SHP77 (cell line): ENCODE measurements at regions not wholly inside any gene's neighbourhood (a gene's known extent, or its start where the extent isn't known, plus 50 kb on each side); places are given as distances from the start of the nearest gene placed in this dataset.

Experiments used
- DNase-seq, 2 experiments: peaks; one replicate each; lab custom pipeline; 2025; lab: John Stamatoyannopoulos, UW

DNA sequence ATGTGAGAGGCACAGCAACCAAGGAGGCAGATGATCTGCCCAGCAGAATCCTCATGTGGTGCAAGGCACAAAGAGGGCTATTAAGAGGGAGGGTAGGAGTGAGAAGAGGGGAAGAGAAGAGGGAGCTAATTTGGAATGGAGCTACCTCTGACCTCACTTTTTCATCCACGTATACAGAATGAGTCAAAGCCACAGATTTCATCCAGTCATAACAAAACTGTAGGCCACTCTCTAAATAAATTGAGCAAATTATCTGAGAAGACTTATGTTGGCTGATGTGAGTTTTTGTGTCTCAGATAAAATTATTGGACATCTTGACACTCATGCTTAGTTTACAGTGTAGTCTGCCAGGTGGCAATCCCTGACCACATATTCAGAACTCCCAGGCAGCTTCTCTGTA lies 325.6 kb downstream of the TTLL7 start:
- no peak for DNase-seq

DNA sequence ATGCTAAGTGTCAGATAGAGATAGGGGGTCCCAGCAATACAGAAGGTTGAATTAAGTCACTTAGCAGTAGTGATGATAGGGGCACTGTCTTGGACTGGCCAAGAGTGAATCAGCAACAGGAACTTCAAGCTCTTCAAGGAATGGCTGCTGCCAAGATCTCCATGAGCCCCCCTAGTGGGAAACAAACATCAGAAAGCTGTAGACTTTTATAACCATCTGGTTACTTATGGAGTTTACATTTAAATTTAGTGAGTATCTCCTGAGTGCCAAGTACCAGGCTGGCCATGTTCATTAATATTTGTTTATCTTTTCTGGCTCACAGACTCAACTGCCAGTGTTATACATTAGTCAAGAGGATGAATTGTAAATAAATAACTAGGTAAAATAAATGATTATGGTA lies 327.3 kb downstream of the TTLL7 start:
- DNase-seq, result no peak

DNA sequence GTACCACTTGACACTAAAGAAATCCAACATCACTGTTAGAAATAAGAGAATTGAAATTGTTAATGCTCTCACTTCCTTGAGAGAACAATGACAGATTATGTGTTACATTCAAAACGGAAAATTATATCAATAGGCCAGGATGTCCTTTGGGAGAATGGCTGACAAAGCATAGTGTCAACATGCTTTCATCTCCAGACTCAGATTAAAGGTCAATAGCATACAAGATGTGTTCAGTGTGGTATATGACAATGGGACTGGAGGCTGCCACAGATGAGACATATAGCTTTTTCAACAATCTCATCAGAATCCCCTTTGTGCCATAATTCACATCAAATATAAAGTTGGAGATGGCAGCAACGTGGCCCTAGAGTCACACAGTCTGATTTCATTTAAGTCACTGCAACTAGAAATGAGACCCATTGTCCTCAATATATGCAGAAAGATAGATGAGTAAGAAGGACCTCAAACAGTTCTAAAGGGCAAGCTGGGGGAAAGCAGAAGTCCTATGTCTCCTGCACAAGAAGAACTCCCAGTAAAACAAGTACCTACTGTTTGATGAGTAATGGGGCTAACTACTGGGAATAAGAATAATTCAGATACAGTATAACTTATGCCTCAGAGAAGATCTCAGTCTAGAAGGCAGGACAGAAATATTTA lies 327.9 kb downstream of the TTLL7 start:
- DNase-seq, result no peak

DNA sequence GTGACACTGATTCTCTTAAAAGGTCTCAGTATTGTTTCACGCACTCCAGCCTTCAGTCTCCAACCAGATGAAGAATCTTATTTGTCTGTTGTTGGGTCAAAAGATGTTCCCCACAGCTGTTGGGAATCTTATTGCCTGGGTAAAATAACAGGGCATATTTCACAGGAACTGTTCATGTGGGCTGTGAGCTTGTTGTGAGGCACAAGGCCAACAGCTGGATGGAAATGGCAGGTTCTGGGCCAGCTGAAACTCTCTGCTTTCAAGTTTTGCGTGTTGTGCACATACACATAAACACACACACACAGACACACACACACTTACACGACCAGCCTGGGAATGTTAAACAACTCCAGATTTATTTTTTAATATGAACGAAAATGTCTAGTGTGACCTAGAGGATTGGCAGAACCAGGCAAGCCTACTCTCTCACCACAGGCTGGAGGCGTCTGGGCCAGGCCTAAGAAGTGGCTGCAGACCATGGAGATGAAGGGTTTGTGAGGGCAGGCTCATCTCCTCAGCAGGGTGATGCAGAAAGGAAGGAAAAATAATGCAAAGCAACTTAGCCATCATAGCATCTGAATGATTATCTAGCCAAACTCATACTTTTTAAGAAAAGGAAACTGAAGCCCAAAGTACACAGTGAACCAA lies 357.0 kb downstream of the TTLL7 start:
- no peak for DNase-seq

DNA sequence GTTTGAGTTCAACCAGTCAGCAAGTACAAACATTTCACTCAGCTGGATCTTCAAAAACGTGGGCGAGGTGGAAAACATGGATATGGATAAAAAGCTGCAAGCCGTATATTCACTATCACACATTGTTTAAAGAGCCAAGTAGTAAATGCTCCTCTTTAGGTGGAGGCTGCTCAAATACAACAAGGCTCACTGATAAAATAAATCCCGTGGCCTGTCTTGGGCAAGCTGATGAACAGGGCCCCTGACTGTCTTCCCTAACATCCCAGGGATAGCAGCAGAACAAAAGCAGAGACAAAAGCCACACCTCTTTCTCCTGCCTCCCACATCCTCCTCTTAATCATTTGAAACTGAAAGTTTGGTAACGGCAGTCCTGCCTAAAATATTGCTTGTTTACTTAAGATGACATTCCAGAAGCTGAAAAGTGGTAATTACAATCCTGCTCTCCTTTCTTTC lies 357.7 kb downstream of the TTLL7 start:
- DNase-seq, result no peak

DNA sequence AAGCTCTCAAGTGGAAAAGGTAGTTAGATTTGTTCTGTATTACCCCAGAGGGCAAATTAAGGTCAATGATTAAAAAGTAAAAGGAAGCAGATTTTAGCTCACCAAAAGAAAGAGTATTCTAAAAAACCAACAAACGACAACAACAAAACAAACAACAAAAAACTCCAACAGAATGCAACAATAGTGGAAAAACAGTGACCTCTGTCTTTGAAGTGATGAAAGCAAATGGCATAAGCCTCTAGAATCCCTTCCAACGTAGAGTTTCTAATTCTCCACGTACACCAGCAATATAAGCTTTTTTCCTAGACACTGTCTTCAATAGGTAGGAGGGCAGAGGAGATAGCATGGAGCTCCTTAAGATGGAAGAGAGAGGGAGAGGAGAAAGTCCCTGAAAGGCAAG lies 359.1 kb downstream of the TTLL7 start:
- DNase-seq, result no peak

DNA sequence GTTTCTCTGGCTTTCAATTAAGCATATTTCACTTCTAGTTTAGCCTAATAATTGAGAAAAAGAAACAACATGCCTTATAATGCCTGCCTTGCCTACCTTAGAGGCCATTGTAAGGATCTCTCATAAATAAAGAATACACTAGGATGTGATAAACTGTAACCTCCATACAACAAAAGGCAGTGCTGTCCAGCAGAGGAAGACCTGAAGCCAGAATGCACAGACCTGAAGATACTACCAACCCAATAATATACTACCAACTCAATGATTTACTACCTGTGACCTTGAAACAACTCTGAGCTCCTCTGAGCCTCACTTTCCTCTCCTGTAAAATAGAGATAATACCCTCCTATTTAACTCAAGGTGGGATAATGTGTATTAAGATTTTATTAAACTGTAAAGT lies 361.3 kb downstream of the TTLL7 start:
- no peak for DNase-seq

DNA sequence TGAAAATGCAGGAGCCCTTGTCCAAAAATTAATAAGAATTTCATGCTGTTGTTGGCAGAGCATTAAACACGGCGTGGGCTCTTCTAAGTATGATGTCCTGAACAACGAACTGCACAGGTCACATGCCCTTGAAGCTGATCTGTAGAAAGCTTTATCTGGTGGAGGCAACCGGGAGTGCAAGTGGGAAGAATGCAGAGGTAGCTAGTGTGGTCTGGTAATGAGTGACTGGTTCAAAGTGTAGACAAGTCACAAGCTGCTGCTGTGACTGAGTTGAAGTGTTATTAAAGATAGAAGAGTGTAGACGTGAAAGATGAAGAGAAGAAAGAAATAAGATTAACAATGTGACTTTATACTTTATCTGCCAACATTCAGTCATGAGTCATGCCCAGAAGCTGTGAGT lies 361.9 kb downstream of the TTLL7 start:
- DNase-seq, result no peak

DNA sequence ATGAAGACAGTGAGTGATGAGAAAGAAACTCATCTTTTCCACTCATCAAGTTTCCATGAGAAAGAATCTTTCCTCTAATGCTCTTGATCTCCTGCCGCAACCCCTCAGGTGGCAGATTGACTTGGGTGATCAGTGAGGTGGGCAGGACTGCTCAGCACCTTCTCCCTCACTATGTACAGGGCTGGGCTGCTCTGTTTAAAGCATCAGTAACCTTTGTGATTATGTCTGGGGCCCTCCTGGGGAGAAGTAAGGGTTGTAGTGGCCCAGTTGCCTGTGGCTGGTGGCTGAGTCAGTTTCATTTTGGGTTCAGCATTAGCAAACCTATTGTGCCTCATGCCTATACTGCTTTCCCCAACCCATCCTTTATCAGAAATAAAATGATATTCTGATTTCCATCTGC lies 366.0 kb downstream of the TTLL7 start:
- no peak for DNase-seq

DNA sequence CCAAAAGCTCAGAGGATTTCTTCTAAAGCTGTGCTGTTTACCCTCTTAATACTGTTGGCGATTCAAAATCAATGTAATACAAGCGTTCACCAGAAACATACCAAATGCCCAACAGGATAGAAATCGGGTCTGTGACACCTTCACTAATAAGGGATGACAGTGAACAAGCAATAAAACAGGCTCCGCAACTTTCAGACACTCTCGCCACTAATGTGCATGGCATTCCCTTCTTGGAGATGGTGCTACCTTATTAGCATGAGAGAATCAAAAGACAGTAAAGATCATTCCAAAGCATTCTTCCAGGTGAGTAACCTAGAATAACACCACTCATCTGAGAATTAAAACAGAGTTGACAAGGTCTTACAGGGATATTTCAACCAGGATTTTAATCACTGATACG lies 367.1 kb downstream of the TTLL7 start:
- no peak for DNase-seq

DNA sequence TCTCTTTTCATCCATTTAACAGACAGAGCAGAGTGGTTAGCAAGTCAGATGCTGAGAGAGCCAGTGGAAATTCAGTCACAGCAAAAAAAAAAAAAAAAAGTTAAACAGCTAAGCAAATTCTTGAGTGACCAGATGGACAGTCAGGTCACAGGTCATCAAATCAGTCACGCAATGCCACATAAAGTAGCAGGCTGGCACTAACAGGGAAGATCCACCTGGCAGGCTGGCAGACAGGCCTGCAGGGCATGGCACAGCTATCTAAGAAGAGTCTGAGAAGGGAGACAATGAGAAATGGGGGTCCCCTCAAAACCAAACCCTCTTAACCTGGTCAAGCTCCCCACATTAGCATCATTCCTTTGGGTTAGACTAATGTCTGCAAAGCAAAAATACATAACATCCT lies 371.9 kb downstream of the TTLL7 start:
- peak in 1 of 2 experiments; percentile 52 for DNase-seq

DNA sequence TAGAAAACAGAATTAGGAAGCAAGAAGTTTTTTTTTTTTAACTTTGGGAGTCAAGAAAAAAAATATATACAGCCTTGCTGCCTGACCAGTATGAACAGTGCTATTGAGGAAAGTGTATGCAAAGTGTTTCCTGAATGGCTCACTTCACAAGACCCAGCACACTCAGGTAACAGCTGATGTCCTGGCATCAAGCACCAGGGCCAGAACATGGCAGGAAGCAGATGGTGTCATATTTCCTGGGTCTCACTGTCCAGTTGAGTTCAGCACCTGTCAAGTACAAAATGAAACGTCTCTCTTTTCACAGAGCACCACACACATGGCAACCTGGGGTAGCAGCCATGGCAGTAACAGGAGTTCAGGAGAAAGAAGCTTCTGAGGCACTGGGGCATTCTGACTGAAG lies 372.3 kb downstream of the TTLL7 start:
- DNase-seq, result peak; percentile 84 to 85

DNA sequence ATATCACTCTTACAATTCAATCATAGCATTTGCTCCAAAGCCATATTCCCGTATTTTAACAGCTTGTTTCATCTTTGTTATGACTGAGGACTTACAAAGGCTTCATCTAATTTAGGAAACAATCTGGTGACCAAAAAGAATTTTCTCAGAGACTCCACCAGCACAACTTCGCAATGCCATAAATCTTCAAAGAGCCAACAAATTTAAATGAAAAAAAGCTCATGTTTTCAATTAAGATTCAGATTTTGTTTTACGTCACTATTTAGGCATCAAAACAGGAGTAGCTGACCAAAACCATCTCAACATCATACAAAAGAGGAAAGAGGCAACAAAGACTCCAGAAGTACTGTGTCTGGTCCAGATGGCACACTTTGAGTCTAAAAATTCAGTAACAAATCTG lies 373.3 kb downstream of the TTLL7 start:
- DNase-seq, result no peak

DNA sequence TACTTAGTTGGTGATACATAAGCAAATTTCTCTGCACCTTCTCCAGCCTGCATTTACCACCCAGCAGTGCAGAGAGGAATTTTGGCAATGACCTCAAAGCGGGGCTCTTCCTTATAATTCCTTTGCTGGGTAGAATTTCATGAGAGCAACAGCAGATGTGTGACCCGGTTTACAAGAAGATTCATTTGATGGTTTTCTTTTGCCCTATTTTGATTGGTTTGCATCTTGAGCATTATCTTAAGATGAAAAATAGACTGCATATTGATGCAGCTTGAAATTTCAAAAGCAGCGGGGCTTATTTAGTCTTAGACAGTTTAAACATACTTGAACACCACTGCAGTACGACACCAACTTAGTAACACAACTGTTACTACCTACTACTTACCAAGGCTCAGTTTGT lies 378.9 kb downstream of the TTLL7 start:
- DNase-seq, result no peak

DNA sequence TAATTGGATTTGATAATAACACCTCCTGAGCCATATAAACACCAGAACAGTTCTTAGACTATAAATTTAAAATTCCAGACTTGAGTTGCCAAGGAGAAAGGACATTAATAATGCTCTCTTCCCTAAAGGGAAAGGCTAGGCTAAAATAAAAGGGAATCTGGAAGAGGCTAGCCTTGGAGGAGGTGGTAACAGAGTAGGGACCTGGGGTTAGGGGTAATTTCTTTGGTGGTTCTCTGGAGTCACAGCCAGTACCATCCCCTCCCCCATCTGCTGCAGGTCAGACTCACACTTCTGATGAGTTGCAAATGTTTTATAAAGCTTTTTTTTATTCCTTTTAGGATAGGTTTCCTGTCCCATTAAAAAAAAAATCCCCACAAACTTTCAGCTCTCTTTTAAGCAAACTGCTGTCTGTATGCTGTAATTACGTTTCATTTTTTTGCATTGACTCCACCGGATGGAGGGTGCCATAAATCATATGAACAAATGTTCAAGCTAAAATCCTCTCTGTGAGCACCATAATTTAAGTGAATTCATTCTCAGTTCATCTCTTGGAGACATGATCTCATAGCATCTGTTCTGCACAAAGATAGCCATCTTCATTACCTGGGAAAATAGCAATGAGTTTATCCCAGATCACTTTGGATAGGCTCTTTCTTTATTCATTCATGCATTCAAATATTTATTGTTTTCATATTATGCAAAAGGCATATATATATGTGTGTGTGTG lies 379.6 kb downstream of the TTLL7 start:
- no peak for DNase-seq

DNA sequence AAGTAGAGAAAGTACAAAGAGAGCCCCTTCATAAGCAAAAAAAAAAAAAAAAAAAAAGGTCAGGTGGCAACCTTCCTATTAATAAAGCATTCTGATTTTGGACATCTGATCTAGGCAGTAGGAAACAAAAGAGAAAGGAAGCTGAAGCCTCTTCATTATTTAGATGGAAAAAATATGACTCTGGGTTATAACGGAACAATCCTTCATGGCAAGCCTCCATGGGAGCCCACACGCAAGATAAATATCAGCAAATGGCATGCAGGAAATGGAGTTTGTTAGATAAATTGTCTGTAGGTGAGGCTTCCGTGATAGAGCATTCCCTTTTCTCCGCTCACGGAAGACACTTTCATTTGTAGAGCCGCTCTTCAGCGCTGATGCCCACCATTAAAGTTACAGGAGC lies 381.0 kb downstream of the TTLL7 start:
- DNase-seq, result no peak

DNA sequence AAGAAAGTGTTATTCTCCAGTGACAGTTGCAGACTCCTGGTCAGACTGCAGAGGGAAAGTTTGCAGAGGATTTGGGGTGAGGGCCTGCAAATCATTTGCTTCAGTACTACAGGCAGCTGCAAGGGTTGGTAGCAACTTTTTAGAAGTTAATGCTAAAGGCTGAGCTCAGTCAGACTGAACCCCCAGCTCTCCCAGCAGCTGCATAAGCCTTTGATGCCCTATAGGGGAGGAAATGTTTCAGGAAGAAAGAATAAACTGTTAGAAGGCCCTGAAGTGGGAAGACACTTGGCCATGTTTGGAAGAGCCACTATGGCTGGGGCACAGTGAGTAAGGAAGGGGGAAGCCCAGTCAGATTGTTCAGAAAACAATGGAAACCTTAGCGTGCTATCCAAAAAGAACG lies 383.6 kb downstream of the TTLL7 start:
- no peak for DNase-seq

DNA sequence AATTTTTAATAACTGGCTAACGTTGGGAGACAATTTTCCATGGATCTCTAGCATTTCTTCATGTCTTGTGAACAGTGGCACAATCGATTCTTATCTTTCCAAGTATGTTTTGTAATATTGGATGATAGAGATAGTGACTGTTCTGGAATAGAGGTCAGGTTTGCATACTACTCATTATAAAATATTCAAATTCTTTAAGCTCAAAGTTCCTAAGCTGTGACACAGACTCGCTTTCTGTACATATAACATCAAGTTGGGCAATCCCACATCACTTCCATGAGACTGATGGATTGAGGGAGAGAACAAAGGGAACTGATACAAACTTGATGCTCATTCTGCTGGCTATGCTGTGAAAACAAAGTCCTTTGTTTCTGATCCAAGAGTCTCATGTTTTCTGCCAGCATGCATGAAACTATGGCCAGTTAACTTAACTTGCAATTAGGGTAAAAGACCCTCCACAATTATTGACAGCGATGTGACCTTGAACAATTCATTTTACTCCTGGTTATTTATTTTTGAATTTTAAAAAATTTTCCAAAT lies 392.4 kb downstream of the TTLL7 start:
- no peak for DNase-seq

DNA sequence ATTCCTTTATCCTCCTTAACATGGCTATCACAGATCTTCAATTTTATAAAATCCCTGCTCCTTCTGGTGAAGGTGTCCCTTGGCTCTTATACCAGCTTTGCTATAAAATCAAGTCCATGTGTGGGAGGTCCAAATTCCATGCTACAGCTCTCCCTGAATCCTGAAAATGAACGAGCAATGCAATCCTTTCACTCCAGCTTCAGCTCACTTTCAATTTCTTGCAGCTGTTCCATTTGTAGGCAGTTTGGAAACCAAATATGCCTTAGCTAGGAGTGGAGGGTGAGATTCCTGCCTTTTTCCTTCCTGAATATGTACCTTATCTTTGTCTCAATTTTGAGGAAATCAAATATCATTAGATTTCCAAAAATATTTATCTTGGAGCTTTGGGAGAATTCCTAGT lies 402.6 kb downstream of the TTLL7 start:
- DNase-seq, result no peak

DNA sequence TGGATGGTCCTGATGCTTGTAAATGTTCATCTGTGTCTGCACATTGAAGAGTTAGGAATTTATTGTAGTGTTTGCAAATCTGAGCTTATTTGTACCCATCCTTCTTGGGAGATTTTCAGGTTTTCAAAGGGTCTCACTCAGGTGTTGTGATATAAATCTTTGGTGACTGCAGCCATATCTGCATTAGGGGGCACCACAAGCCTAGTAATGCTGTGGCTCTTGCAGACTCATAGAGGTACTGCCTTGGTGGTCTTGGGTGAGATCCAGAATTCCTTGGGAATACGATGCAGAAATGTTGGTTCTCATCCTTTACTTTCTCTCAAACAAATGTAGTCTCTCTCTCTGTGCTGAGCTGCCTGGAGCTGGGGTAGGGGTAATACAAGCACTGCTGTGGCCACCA lies 405.9 kb downstream of the TTLL7 start:
- no peak for DNase-seq

DNA sequence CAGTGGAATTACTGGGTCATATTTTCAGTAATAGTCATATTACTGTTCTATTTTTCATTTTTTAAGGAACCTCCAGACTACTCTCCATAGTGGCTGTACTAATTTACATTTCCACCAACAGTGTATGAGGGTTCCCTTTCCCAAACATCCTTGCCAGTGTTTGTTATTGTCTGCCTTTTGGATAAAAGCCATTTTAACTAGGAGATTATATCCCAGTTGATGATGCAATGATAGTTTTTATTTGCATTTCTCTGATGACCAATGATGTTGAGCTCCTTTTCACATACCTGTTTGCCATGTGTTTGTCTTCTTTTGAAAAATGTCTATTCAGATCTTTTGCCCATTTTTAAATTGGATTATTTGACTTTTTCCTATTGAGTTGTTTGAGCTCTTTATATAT lies 410.8 kb downstream of the TTLL7 start:
- DNase-seq, result no peak

DNA sequence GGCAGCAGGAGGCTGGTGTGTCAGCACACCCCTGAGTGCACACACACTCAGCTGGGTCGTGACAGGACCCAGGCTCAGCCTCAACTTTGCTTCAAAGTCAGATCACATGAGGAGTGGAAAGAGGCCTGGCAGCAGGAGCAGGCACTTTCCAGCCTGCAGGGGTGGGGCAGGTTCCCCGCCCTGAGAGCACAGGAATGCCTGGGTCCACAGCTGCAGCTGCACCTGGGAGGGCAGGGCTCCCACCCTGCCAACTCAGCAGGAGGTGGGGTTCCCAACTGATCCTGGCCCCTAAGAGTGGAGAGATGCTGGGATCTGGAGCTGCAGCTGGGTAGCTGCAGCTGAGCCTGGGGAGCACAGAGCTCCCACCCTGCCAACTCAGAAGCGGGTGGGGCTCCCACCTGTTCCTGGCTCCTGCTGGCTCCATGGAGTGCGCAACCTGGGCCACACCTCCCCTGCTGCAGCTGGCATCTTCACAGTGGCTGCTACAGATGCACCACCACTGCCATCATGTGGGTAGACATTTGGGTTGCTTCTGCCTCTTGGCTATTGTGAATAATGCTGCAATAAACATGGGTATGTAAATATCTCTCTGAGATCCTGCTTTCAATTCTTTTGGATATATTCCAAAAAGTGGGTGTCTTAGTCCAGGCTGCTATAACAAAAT lies 415.4 kb downstream of the TTLL7 start:
- peak; percentile 47 to 76 for DNase-seq

DNA sequence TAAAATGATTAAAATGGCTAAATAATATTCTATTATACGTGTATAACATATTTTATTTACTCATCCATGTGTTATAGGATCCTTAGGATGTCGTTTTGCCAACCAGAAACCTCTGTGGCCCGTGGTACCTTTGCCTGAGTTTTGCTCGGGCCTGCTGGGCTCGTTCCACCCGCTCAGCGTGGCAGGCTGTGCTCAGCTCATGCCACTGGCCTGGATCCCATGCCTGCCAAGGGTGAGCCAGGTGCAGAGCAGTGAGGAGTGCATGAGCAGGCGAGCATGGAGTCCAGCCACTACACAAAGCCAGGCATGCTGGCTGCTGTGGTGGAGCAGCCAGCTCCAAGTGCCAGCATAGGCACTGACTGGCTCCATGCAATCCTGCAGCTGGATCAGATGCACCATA lies 417.2 kb downstream of the TTLL7 start:
- DNase-seq, result no peak
